ENCODE measurements at regions not wholly inside any gene's neighbourhood (a gene's known extent, or its start where the extent isn't known, plus 50 kb on each side); places are given as distances from the start of the nearest gene placed in this dataset.

GRCh38 chr6:78810698-78811097 lies 56.7 kb upstream of the IRAK1BP1 start:
- TF ChIP-seq, protein P1, sequence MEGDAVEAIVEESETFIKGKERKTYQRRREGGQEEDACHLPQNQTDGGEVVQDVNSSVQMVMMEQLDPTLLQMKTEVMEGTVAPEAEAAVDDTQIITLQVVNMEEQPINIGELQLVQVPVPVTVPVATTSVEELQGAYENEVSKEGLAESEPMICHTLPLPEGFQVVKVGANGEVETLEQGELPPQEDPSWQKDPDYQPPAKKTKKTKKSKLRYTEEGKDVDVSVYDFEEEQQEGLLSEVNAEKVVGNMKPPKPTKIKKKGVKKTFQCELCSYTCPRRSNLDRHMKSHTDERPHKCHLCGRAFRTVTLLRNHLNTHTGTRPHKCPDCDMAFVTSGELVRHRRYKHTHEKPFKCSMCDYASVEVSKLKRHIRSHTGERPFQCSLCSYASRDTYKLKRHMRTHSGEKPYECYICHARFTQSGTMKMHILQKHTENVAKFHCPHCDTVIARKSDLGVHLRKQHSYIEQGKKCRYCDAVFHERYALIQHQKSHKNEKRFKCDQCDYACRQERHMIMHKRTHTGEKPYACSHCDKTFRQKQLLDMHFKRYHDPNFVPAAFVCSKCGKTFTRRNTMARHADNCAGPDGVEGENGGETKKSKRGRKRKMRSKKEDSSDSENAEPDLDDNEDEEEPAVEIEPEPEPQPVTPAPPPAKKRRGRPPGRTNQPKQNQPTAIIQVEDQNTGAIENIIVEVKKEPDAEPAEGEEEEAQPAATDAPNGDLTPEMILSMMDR (IDR thresholded peaks at IDR 0.05) = no peak
- DNase-seq = no peak
- peaks cover 16% of the 10 kb centered on the region for H3K9me3 Mint-ChIP-seq
- H3K27me3 Mint-ChIP-seq (ENCODE audit: low read depth, poor library complexity) = no peaks in the 10 kb centered on the region
- no peaks in the 10 kb centered on the region for H3K36me3 Mint-ChIP-seq (ENCODE audit: low read depth)
- no peak overlapping the region for H3K4me3 Mint-ChIP-seq
- H3K27ac Mint-ChIP-seq = no peak overlapping the region
- H3K4me1 Mint-ChIP-seq = no peaks in the 10 kb centered on the region
